ENCODE measurements at regions not wholly inside any gene's neighbourhood (a gene's known extent, or its start where the extent isn't known, plus 50 kb on each side); places are given as distances from the start of the nearest gene placed in this dataset.

DNA sequence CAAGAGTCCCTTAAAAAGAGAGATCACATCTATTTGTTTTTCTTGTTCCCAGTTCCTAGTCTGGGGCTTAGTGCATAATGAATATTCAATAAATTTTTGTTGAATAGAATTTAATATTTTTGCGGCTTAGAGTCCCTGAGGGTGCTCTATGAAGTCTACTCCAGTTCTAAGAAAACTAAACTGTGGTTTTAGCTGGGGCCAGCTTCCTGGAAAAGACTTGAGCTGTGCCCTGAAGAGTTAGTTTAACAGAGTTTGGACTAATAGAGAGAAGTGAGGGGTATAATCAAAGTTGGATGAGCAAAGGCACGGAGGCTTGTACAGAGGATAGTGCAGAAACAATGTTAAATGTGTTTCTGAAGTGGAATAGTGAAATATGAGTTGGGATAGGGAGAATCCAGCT, 168.9 kb downstream of the FASLG start:
- intact Hi-C loops (cut with DNase I): loop anchor here (2.0 kb wide), 1 partner anchor 375 kb away; no protein-coding TSS in a partner anchor
- no peak overlapping the region for H3K9ac ChIP-seq (ENCODE audit: low read depth in 2 of 2, low read length in 2 of 2)
- TF ChIP-seq, protein P1, sequence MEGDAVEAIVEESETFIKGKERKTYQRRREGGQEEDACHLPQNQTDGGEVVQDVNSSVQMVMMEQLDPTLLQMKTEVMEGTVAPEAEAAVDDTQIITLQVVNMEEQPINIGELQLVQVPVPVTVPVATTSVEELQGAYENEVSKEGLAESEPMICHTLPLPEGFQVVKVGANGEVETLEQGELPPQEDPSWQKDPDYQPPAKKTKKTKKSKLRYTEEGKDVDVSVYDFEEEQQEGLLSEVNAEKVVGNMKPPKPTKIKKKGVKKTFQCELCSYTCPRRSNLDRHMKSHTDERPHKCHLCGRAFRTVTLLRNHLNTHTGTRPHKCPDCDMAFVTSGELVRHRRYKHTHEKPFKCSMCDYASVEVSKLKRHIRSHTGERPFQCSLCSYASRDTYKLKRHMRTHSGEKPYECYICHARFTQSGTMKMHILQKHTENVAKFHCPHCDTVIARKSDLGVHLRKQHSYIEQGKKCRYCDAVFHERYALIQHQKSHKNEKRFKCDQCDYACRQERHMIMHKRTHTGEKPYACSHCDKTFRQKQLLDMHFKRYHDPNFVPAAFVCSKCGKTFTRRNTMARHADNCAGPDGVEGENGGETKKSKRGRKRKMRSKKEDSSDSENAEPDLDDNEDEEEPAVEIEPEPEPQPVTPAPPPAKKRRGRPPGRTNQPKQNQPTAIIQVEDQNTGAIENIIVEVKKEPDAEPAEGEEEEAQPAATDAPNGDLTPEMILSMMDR (IDR thresholded peaks at IDR 0.05): no peak
- no peaks in the 10 kb centered on the region for H3K4me1 ChIP-seq
- peak overlapping the region; percentile 20 for H3K27ac ChIP-seq
- H3K27me3 ChIP-seq: no peaks in the 10 kb centered on the region
- H3K9me3 ChIP-seq: no peaks in the 10 kb centered on the region
- no peak for DNase-seq
- no peak overlapping the region for H3K4me3 ChIP-seq
- H3K36me3 ChIP-seq: no peaks in the 10 kb centered on the region

DNA sequence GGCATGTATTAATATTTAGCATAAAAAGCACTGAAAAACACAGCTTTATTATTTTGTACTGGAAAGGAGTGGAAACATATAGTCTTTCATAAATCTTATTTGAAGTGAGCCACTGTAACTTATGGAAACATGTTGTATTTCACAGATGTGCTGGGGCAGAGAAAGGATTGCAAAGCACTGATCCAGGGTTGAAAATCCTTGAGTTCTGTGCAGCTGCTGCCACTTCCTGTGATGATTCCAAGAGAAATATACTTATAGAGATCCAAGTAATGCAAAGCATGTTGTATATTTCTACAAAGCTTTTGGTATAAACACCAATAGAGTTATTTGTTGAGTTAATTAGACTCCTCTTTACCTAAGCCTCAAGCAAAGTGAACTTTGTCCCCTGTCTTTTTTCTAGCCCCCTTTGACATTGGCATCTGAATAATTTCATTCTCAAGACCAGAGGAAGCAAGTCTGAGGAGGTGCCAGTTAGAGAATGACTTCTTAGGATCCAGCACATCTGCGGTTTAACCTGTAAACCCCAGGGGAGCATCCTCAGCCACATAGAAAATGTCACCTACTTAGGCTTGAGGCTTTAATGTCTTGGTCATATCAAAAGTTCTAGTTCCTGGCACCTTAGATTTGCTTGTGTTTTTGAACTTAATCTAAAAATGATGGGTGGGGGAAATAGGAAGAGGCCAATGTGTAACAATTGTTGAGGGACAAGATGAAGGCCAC, 173.3 kb downstream of the FASLG start:
- no peak for DNase-seq

DNA sequence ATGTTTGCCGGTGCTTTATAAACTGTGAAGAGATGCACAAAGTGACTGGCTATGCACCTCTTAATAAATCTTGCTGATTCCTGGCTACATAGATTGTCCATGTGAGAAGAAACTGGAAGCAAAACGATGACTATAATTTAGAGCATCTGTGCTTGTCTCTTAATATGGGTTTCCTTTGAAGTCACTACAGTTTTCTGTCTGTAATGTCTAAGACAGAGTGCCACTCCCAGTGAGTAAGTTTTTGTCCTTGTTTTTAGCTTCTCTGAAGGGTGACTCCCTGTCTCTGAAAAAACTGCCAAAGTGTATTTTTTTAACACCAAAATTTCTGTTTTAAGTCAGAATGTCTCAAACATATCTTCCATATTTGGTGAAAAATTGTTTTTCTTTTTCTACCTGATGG, 175.1 kb downstream of the FASLG start:
- Histone ChIP-seq H3K27me3 (no peaks in the 10 kb centered on the region), H3K27ac (no peak overlapping the region), H3K4me3 (no peak overlapping the region), H3K9me3 (no peaks in the 10 kb centered on the region), H3K36me3 (no peaks in the 10 kb centered on the region), H3K9ac (ENCODE audit: low read depth in 2 of 2, low read length in 2 of 2) (no peak overlapping the region), H3K4me1 (no peaks in the 10 kb centered on the region)
- TF ChIP-seq, protein P1 (IDR thresholded peaks at IDR 0.05): no peak
- intact Hi-C loops (cut with DNase I): no loop called here
- DNase-seq: no peak

More for the DNA sequence above, 173.3 kb downstream of the FASLG start:
- intact Hi-C loops (cut with DNase I): no loop called here
- TF ChIP-seq, protein P1 (IDR thresholded peaks at IDR 0.05): no peak
- no peaks in the 10 kb centered on the region for H3K27me3 ChIP-seq
- no peak overlapping the region for H3K9ac ChIP-seq (ENCODE audit: low read depth in 2 of 2, low read length in 2 of 2)
- no peaks in the 10 kb centered on the region for H3K36me3 ChIP-seq
- no peak overlapping the region for H3K4me3 ChIP-seq
- H3K9me3 ChIP-seq: no peaks in the 10 kb centered on the region
- H3K27ac ChIP-seq: no peak overlapping the region
- no peaks in the 10 kb centered on the region for H3K4me1 ChIP-seq

DNA sequence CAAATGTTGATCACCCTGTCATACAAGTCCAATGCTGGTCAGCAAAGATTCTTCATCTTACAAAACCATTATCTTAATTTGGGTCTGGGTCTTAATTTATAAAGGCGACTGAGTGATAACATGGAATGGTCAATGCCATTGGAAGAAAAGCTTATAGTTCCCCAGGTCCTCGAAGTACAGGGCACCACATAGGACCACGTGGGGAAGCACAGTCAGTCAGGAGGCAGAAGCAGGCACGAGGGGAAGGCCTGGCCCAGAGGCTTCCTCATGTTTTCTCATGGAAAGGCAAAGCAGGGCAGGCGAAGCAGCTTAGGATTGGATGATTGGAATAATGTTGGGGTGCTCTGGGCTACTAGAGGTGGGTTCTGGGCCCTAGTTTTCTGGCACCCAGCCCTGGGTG, 175.7 kb downstream of the FASLG start:
- H3K9me3 ChIP-seq: no peaks in the 10 kb centered on the region
- H3K4me1 ChIP-seq: no peaks in the 10 kb centered on the region
- no peak overlapping the region for H3K9ac ChIP-seq (ENCODE audit: low read depth in 2 of 2, low read length in 2 of 2)
- no peaks in the 10 kb centered on the region for H3K27me3 ChIP-seq
- H3K27ac ChIP-seq: no peak overlapping the region
- intact Hi-C loops (cut with DNase I): no loop called here
- no peak overlapping the region for H3K4me3 ChIP-seq
- H3K36me3 ChIP-seq: no peaks in the 10 kb centered on the region
- no peak for DNase-seq
- TF ChIP-seq, protein P1 (IDR thresholded peaks at IDR 0.05): no peak

DNA sequence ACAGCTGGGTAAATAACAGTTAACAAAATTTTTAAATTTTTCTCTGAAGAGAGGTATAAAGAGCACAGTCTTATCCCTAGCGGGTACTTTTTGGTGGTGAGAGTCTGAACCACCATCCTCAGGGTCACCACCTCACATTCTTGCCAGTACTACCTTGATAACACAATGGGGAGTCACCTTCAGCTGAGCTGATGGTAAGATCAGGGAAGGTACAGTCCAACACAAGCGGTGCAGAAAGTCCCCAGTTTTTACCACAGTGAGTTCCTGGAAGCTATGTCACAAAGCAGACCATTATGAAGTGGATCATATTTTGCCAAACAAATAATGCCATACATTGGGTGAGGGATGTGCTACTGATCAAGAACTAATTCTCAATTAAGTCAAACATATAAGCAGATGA, 176.9 kb downstream of the FASLG start:
- Histone ChIP-seq H3K4me3 (no peak overlapping the region), H3K9me3 (no peaks in the 10 kb centered on the region), H3K27me3 (no peaks in the 10 kb centered on the region), H3K9ac (ENCODE audit: low read depth in 2 of 2, low read length in 2 of 2) (no peak overlapping the region), H3K4me1 (no peaks in the 10 kb centered on the region), H3K27ac (no peak overlapping the region), H3K36me3 (no peaks in the 10 kb centered on the region)
- DNase-seq: no peak
- TF ChIP-seq, protein P1 (IDR thresholded peaks at IDR 0.05): no peak
- intact Hi-C loops (cut with DNase I): no loop called here

Data from colonic mucosa (tissue), 4 donors.